Loucy (cell line): ENCODE measurements at regions not wholly inside any gene's neighbourhood (a gene's known extent, or its start where the extent isn't known, plus 50 kb on each side); places are given as distances from the start of the nearest gene placed in this dataset.

ENCODE experiments used
- H2AFZ ChIP-seq: fragments of 200-600 bp; sonication (generic); 2 replicates; pipeline ENCODE4 v1.6.0; 2016; ENCODE audit warnings: antibody characterized with exemption, mild to moderate bottlenecking, low read length, moderate library complexity
- H3F3A ChIP-seq: fragments of 200-600 bp; 2 replicates; pipeline ENCODE4 v1.6.0; 2016; ENCODE audit warnings: antibody characterized with exemption, low read depth, mild to moderate bottlenecking
- H3K27me3 ChIP-seq: fragments of 200-600 bp; sonication (generic); 2 replicates; pipeline ENCODE4 v1.6.1; 2014; ENCODE audit warnings: low read length, mild to moderate bottlenecking; ENCODE audit not compliant: insufficient read depth, poor library complexity, severe bottlenecking
- H3K36me3 ChIP-seq: fragments of 200-600 bp; sonication (generic); 2 replicates; pipeline ENCODE4 v1.6.1; 2016; ENCODE audit warnings: low read length; ENCODE audit not compliant: insufficient read depth
- H3K4me1 ChIP-seq: fragments of 200-600 bp; sonication (generic); 2 replicates; pipeline ENCODE4 v1.5.1; 2014; ENCODE audit warnings: low read length, mild to moderate bottlenecking; ENCODE audit not compliant: insufficient read depth, poor library complexity, severe bottlenecking
- H3K4me2 ChIP-seq: fragments of 200-600 bp; sonication (generic); 2 replicates; pipeline ENCODE4 v1.6.0; 2014; ENCODE audit warnings: antibody characterized with exemption, low read length, low read depth, mild to moderate bottlenecking; ENCODE audit not compliant: poor library complexity, severe bottlenecking
- H3K4me3 ChIP-seq: fragments of 200-600 bp; sonication (generic); 2 replicates; pipeline ENCODE4 v1.5.1; 2014; ENCODE audit warnings: low read length, mild to moderate bottlenecking, mixed read lengths; ENCODE audit not compliant: poor library complexity, severe bottlenecking
- H3K79me2 ChIP-seq: fragments of 200-600 bp; sonication (generic); 2 replicates; pipeline ENCODE4 v1.6.1; 2014; ENCODE audit warnings: low read length; ENCODE audit not compliant: insufficient read depth
- H3K9ac ChIP-seq: fragments of 200-600 bp; sonication (generic); 2 replicates; pipeline ENCODE4 v1.6.0; 2014; ENCODE audit warnings: mild to moderate bottlenecking, low read depth, low read length, moderate library complexity; ENCODE audit not compliant: poor library complexity, severe bottlenecking
- H3K9me2 ChIP-seq: fragments of 200-600 bp; sonication (generic); replicated peaks from 2 replicates; pipeline ENCODE4 v1.6.1; 2016; ENCODE audit warnings: low read depth, low read length, mixed read lengths
- H3K9me3 ChIP-seq: fragments of 200-600 bp; sonication (generic); 2 replicates; pipeline ENCODE4 v1.6.1; 2014; ENCODE audit warnings: mild to moderate bottlenecking, antibody characterized with exemption, low read length, low read depth; ENCODE audit not compliant: insufficient read depth
- H4K20me1 ChIP-seq: fragments of 200-600 bp; sonication (generic); 2 replicates; pipeline ENCODE4 v1.6.0; 2014; ENCODE audit warnings: antibody characterized with exemption, low read length, mild to moderate bottlenecking; ENCODE audit not compliant: insufficient read depth, poor library complexity, severe bottlenecking
- CTCF ChIP-seq: fragments of 200-600 bp; sonication (generic); conservative IDR thresholded peaks from 2 replicates; pipeline ENCODE4 v1.5.1; 2014; ENCODE audit warnings: mild to moderate bottlenecking, antibody characterized with exemption, low read length
- EZH2phosphoT487 ChIP-seq: fragments of 200-600 bp; IDR thresholded peaks from 2 replicates; pipeline ENCODE4 v1.6.1; 2018; ENCODE audit warnings: antibody characterized with exemption, mild to moderate bottlenecking, moderate library complexity, borderline replicate concordance

- no peaks in the 10 kb centered on the region for H4K20me1 ChIP-seq
- H3K9me3 ChIP-seq, result no peaks in the 10 kb centered on the region
- H3K79me2 ChIP-seq, result no peaks in the 10 kb centered on the region
- no peaks in the 10 kb centered on the region for H3K4me1 ChIP-seq
- no peak overlapping the region for H3K9ac ChIP-seq
- H3F3A ChIP-seq, result no peaks in the 10 kb centered on the region
- no peak overlapping the region for H2AFZ ChIP-seq
- no peaks in the 10 kb centered on the region for H3K27me3 ChIP-seq
- TF ChIP-seq CTCF (no peak), EZH2phosphoT487 (no peak)
- H3K9me2 ChIP-seq, result no peaks in the 10 kb centered on the region
- H3K36me3 ChIP-seq, result no peaks in the 10 kb centered on the region
- no peak overlapping the region for H3K4me3 ChIP-seq
- H3K4me2 ChIP-seq, result no peak overlapping the region
Measured at GRCh38 chr2:103961862-103962261, 892.1 kb upstream of the POU3F3 start.

DNA sequence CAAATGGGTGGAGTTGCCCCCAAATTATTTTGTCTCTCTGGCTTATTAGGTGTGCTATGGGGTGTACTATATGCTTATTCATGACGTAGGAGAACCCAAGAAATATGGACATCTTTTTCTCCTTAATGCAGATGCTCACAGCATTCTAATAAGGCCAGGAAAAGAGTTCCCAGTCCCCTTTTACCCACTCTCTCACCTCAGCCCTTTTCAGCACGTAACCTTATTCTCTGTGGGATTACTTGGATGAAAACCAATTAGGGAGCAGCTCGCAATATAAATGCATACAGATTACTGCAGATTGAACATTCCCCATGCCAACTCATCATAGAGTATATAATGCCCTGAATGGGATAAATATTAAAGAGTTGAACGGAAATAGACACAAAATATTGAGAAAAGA is 891.2 kb upstream of the POU3F3 start:
- Histone ChIP-seq H3K4me3 (no peak overlapping the region), H3K4me1 (no peaks in the 10 kb centered on the region), H3F3A (no peaks in the 10 kb centered on the region), H2AFZ (no peak overlapping the region), H3K36me3 (no peaks in the 10 kb centered on the region), H3K27me3 (no peaks in the 10 kb centered on the region), H3K9ac (no peak overlapping the region), H3K79me2 (no peaks in the 10 kb centered on the region), H3K9me2 (no peaks in the 10 kb centered on the region), H4K20me1 (no peaks in the 10 kb centered on the region), H3K4me2 (no peak overlapping the region), H3K9me3 (no peaks in the 10 kb centered on the region)
- TF ChIP-seq CTCF, result no peak
- no peak for TF ChIP-seq EZH2phosphoT487

- no peak for TF ChIP-seq CTCF
- no peak for TF ChIP-seq EZH2phosphoT487
- H3K27me3 ChIP-seq, result no peaks in the 10 kb centered on the region
- no peaks in the 10 kb centered on the region for H3K9me3 ChIP-seq
- H3K4me3 ChIP-seq, result no peak overlapping the region
- no peak overlapping the region for H2AFZ ChIP-seq
- no peaks in the 10 kb centered on the region for H3K4me1 ChIP-seq
- H3F3A ChIP-seq, result no peaks in the 10 kb centered on the region
- no peaks in the 10 kb centered on the region for H3K36me3 ChIP-seq
- no peaks in the 10 kb centered on the region for H4K20me1 ChIP-seq
- H3K4me2 ChIP-seq, result no peak overlapping the region
- H3K9ac ChIP-seq, result no peak overlapping the region
- H3K9me2 ChIP-seq, result no peaks in the 10 kb centered on the region
- H3K79me2 ChIP-seq, result no peaks in the 10 kb centered on the region
Measured at GRCh38 chr2:103963146-103963725, 890.7 kb upstream of the POU3F3 start.
